Thymus (tissue), 11 donors: ENCODE measurements at regions not wholly inside any gene's neighbourhood (a gene's known extent, or its start where the extent isn't known, plus 50 kb on each side); places are given as distances from the start of the nearest gene placed in this dataset.

Experiments used
- DNase-seq, 9 donors: peaks; one replicate each; pipeline ENCODE4 v3.0.0-alpha.2; 2013; ENCODE audit warnings: low spot score in 9 of 9, low read depth in 6 of 9, missing footprints in 1 of 9
- H3K27ac ChIP-seq, 2 donors: one replicate each; pipeline ENCODE4 v1.5.1; 2013; ENCODE audit warnings: control low read depth in 1 of 2, low read depth in 1 of 2, low read length in 1 of 2, mild to moderate bottlenecking in 1 of 2, moderate library complexity in 1 of 2
- H3K27me3 ChIP-seq, 2 donors: one replicate each; pipeline ENCODE4 v1.5.1; 2013; ENCODE audit warnings: low read length in 1 of 2; ENCODE audit not compliant: control insufficient read depth in 2 of 2, insufficient read depth in 1 of 2
- H3K36me3 ChIP-seq, 2 donors: one replicate each; pipeline ENCODE4 v1.5.1; 2013; ENCODE audit warnings: low read length in 1 of 2, mild to moderate bottlenecking in 1 of 2, moderate library complexity in 1 of 2; ENCODE audit not compliant: control insufficient read depth in 2 of 2, insufficient read depth in 2 of 2
- H3K4me1 ChIP-seq, 2 donors: one replicate each; pipeline ENCODE4 v1.5.1; 2013; ENCODE audit warnings: low read length in 2 of 2; ENCODE audit not compliant: control insufficient read depth in 2 of 2, insufficient read depth in 2 of 2
- H3K4me3 ChIP-seq, 2 donors: one replicate each; pipeline ENCODE4 v1.5.1; 2013; ENCODE audit warnings: low read length in 2 of 2, control low read depth in 1 of 2, mild to moderate bottlenecking in 1 of 2
- H3K9me3 ChIP-seq, 2 donors: one replicate each; pipeline ENCODE4 v1.5.1; 2013; ENCODE audit warnings: low read length in 1 of 2, mild to moderate bottlenecking in 1 of 2; ENCODE audit not compliant: control insufficient read depth in 2 of 2, insufficient read depth in 1 of 2
- whole genome bisulfite sequencing: extraction: QIAGEN DNeasy Blood & Tissue Kit; methylation state at CpG from one replicate; pipeline ENCODE4 v1.1.7; 2013; 5-methylcytosine and 5-hydroxymethylcytosine counted together
- donor health status: healthy.

DNA sequence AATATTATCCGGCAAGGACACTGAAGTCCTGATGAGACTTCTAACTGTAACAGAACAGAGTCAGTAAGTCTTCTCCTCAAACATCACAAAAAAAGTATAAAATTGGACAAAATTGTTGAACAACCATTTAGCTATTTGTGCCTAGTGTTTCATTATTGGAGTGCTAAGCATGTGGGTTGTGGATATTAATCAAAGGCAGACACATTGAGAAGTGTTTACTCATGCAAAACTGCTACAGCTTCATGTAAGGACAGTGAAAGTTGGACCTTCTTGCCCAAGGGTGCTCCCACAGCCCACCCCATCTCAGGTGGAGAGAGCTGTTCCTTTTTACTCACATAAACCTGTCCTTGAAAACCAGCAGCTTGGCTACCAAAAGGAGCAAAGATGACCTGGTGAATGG lies 355.1 kb upstream of the DAB2 start:
- Histone ChIP-seq H3K27ac (no peak overlapping the region), H3K36me3 (no peaks in the 10 kb centered on the region), H3K9me3 (no peaks in the 10 kb centered on the region), H3K27me3 (no peaks in the 10 kb centered on the region), H3K4me1 (no peaks in the 10 kb centered on the region), H3K4me3 (no peak overlapping the region)
- DNase-seq = no peak
- 93% methylated on average over 1 of the region's 1 CpG for WGBS

DNA sequence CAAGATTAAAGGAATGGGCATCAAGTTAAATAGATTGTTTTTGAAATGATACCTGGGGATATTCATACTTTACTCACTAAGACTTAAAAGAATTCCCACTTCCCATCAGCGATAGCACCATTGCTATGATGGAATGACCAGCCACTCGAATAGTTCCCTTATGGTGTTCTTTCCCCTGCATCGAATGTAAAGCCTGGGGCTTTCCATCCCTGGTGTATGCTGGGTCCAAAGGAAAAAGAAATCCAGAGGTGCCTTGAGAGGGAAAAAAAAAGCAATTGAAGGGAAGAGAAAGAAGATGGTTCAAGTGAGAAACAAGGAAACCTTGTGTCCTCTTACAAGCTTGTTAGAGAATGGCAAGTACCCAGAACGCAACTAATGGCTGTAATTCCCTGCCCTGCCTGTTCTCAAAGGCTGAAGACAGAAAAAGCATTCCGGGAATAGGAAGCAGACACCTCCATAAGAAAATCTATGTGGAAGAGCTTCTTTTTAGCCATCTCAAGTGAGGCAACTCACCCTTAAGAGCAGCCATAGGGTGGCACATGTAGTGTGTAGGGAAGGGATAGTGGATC lies 351.1 kb upstream of the DAB2 start:
- Histone ChIP-seq H3K4me3 (no peak overlapping the region), H3K4me1 (no peaks in the 10 kb centered on the region), H3K27ac (no peak overlapping the region), H3K36me3 (no peaks in the 10 kb centered on the region), H3K9me3 (no peaks in the 10 kb centered on the region), H3K27me3 (no peaks in the 10 kb centered on the region)
- 95% methylated on average over 5 of the region's 5 CpGs for WGBS
- no peak for DNase-seq

DNA sequence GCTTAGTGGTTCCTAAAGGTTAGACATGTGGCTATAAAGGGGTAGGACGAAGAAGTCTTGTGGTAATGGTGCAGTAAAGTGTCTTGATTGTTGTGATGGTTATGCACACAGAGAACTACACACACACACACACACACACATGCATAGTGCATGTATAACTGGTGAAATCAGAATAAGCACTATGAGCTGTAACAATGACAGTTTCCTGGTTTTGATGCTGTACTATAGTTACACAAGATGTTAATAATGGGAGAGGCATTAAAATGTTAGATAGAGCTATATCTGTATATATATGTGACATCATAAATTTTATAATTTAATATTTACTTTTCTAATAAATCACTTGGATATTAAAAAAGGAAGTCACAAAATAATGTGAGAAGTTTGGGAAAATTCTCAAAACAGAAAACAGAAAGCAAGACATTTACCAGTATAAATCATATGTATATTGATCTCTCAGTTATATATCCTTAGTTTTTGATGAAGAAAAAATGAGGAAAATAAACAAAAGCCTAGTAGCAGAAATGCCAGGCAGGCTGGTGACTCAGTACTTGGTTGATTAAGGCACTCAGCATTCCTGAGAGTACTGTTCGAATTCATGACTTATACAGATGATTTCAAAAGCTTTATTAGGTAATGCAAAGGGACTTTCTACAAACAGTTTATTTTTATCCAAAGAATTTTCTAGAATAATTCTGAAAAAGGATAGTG lies 350.5 kb upstream of the DAB2 start:
- no peak for DNase-seq
- Histone ChIP-seq H3K36me3 (no peaks in the 10 kb centered on the region), H3K4me1 (no peaks in the 10 kb centered on the region), H3K9me3 (no peaks in the 10 kb centered on the region), H3K4me3 (no peak overlapping the region), H3K27ac (no peak overlapping the region), H3K27me3 (no peaks in the 10 kb centered on the region)
- 85% methylated on average over 2 of the region's 2 CpGs for WGBS

DNA sequence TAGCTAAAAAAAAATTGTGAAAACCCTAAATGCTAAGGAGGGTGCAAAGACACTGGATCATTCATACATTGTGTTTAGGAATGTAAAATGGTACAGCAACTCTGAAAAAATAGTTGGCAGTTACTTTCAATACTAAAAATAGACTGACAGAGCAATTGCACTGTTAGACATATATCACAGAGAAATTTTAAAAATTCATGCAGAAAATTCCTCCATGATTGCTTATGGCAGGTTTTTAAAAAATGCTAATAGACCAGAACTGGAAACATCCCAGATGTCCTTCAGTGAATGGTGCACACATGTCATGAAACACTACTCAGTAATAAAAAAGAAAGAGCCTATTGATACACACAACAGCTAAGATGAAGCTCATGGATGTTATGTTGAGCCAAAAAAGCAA lies 349.8 kb upstream of the DAB2 start:
- H3K36me3 ChIP-seq = no peaks in the 10 kb centered on the region
- H3K27ac ChIP-seq = no peak overlapping the region
- no peaks in the 10 kb centered on the region for H3K4me1 ChIP-seq
- DNase-seq = no peak
- H3K9me3 ChIP-seq = no peaks in the 10 kb centered on the region
- no peaks in the 10 kb centered on the region for H3K27me3 ChIP-seq
- H3K4me3 ChIP-seq = no peak overlapping the region

DNA sequence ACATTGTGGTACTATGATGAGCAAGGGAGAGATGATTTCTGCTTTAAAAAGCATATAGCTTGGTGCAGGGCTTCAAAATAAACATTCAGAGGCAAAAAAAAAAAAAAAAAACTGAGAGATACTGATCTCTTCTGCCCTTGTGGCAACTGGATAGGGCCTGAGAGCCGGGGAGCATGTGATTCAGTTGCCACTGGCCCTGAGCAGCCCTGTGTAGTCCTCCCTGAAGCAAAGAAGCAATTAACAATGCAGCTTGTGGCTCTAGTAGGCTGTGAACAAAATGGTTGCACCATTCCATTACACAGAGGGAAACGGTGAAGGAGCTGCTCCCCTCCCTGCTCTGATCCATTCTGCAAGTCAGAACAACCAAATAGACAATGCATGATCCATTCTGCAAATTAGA lies 347.5 kb upstream of the DAB2 start:
- Histone ChIP-seq H3K27ac (no peak overlapping the region), H3K4me1 (no peaks in the 10 kb centered on the region), H3K4me3 (no peak overlapping the region), H3K27me3 (no peaks in the 10 kb centered on the region), H3K9me3 (no peaks in the 10 kb centered on the region), H3K36me3 (no peaks in the 10 kb centered on the region)
- no peak for DNase-seq
- 72% methylated on average over 2 of the region's 2 CpGs for WGBS

DNA sequence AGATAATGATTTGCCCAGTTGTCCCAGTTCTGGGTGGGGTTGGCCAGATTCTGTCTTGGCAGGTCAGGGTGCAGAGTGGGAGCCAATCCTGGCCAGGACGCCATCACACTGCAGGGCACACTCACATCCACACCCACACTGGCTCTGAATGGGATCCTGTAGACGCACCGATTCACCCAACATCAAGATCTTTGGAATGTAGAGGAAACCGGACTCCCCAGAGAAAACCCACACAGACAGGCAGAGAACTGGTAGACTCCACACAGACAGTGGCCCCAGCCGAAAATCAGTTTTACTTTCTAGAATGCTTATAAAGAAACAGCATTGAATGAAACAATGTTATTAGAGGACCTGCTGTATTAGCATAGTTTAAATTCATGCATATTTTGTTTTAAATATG lies 343.1 kb upstream of the DAB2 start:
- DNase-seq = no peak
- H3K36me3 ChIP-seq = no peaks in the 10 kb centered on the region
- no peaks in the 10 kb centered on the region for H3K4me1 ChIP-seq
- no peak overlapping the region for H3K27ac ChIP-seq
- H3K9me3 ChIP-seq = no peaks in the 10 kb centered on the region
- H3K27me3 ChIP-seq = no peaks in the 10 kb centered on the region
- no peak overlapping the region for H3K4me3 ChIP-seq
- WGBS = 96% methylated on average over 5 of the region's 5 CpGs

DNA sequence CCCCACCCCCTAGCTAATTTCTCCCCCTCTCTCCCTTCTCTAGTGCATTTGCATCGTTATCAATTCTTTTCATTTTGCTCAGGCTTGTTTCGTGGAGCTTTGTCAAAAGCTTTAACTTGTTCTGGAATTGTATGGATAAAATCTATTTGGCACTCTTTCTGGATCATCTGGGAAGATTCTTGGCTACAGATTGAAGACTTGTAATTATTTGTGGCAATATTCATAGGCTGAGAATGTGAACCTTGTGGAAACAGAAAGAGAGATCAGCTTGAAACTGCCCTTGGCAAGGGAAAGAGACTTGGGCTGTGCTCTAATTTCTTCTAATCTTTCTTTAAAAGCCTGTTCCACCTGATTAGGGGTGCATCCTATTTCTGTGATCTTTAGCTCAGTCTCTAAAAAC lies 340.6 kb upstream of the DAB2 start:
- Histone ChIP-seq H3K4me1 (no peaks in the 10 kb centered on the region), H3K4me3 (no peak overlapping the region), H3K36me3 (no peaks in the 10 kb centered on the region), H3K9me3 (no peaks in the 10 kb centered on the region), H3K27me3 (no peaks in the 10 kb centered on the region), H3K27ac (no peak overlapping the region)
- DNase-seq = no peak
- 81% methylated on average over 2 of the region's 2 CpGs for WGBS

DNA sequence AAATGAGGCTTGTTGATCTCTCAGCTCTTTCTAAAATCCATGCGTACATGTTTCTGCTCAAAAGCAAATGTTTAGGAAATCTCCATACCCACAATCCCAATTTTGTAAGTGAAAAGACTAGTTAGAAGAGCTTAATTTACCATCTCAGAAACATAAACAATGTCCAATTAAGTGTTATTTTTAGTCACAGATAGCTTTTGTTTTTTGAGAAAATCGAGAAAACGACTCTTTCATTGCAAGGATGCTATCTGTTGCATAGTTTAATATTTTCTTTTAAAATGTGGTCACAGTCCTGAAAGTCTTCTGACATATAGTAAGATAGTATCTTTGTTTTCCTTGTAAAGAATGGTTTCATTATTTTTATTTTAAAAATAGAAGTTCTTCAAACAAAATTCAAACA lies 338.0 kb upstream of the DAB2 start:
- no peaks in the 10 kb centered on the region for H3K9me3 ChIP-seq
- 94% methylated on average over 3 of the region's 3 CpGs for WGBS
- DNase-seq = no peak
- no peaks in the 10 kb centered on the region for H3K4me1 ChIP-seq
- no peak overlapping the region for H3K27ac ChIP-seq
- H3K36me3 ChIP-seq = no peaks in the 10 kb centered on the region
- H3K27me3 ChIP-seq = no peaks in the 10 kb centered on the region
- no peak overlapping the region for H3K4me3 ChIP-seq

DNA sequence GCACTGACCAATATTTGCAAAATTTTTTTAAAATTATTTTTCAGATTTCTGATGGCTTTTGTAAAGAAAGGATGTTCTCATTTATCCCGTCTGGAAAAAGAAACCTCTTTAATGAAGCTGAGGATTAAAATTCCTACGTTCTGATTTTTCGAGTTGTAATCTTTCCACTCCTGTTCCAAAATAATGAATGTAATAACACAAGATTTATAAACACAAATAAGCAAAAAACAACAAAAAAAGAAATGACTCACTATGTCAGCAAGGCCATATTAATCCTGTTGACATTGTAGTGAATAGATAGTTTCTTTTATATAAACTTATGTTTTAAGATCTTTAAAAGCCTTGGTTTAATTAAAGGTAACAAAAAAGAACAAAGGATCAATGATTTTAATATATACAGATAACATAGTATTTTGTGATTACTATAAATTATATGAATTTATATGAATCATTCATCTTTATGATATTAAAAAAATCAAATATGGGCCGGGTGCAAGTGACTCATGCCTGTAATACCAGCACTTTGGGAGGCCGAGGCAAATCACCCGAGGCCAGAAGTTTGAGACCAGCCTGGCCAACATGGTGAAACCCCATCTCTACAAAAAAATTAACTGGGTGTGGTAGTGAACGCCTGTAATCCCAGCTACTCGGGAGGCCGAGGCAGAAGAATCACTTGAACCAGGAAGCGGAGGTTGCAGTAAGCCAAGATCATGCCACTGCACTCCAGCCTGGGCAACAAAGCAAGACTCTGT lies 336.6 kb upstream of the DAB2 start:
- no peak for DNase-seq
- Histone ChIP-seq H3K9me3 (no peaks in the 10 kb centered on the region), H3K4me1 (no peaks in the 10 kb centered on the region), H3K27ac (no peak overlapping the region), H3K27me3 (no peaks in the 10 kb centered on the region), H3K4me3 (no peak overlapping the region), H3K36me3 (no peaks in the 10 kb centered on the region)
- 95% methylated on average over 10 of the region's 10 CpGs for WGBS
